ENCODE measurements at regions not wholly inside any gene's neighbourhood (a gene's known extent, or its start where the extent isn't known, plus 50 kb on each side); places are given as distances from the start of the nearest gene placed in this dataset.
A peak's percentile ranks its signal among the peaks of the same experiment; 100 is the strongest.

GRCh38 chr7:37546677-37547076, 98.0 kb upstream of the ELMO1 start:
- Histone ChIP-seq H3K79me2 (replicated peaks; ENCODE audit: insufficient read depth) (no peaks in the 10 kb centered on the region), H3F3A (replicated peaks; ENCODE audit: low read depth) (no peaks in the 10 kb centered on the region), H3K4me3 (no peak overlapping the region), H3K4me2 (no peak overlapping the region), H2AFZ (peak overlapping the region; percentile 76), H3K27me3 (ENCODE audit: insufficient read depth) (no peaks in the 10 kb centered on the region), H3K9me2 (ENCODE audit: insufficient read depth) (0 out of 2 replicates have a peak, but pooled peaks cover 4% of the 10 kb centered on the region), H3K27ac (ENCODE audit: low read depth) (no peak overlapping the region), H3K36me3 (ENCODE audit: insufficient read depth) (no peaks in the 10 kb centered on the region), H4K20me1 (replicated peaks; ENCODE audit: insufficient read depth) (no peaks in the 10 kb centered on the region), H3K4me1 (ENCODE audit: insufficient read depth) (no peaks in the 10 kb centered on the region)
- Mint-ChIP-seq H3K27ac (no peak overlapping the region), H3K36me3 (ENCODE audit: low read depth) (no peaks in the 10 kb centered on the region), H3K9me3 (no peaks in the 10 kb centered on the region), H3K4me1 (peaks cover 2% of the 10 kb centered on the region; the same call in 2 of the 3 replicates), H3K4me3 (no peak overlapping the region), H3K27me3 (ENCODE audit: insufficient read depth, low read depth, poor library complexity) (no peaks in the 10 kb centered on the region)
- no peak for ATAC-seq
- no peak for DNase-seq (ENCODE audit: low spot score)
- TF ChIP-seq ZNF331 (CRISPR knock-in tag; IDR thresholded peaks at IDR 0.05; ENCODE audit: low read depth) = no peak
- TF ChIP-seq EZH2 (IDR thresholded peaks at IDR 0.05; ENCODE audit: low read depth, unreplicated experiment) = no peak
- no peak for TF ChIP-seq ETS1 (IDR thresholded peaks at IDR 0.05)
- TF ChIP-seq ZNF114 (CRISPR knock-in tag; IDR thresholded peaks at IDR 0.05) = no peak
- TF ChIP-seq EZH2phosphoT487 (IDR thresholded peaks at IDR 0.05; ENCODE audit: unreplicated experiment) = no peak
- TF ChIP-seq CREB1 (CRISPR knock-in tag; IDR thresholded peaks at IDR 0.05; ENCODE audit: low read depth) = no peak
- TF ChIP-seq NANOG (IDR thresholded peaks at IDR 0.05; ENCODE audit: borderline replicate concordance) = no peak
- TF ChIP-seq STAT1 (IDR thresholded peaks at IDR 0.05; ENCODE audit: unreplicated experiment) = no peak
- no peak for TF ChIP-seq JUNB (IDR thresholded peaks at IDR 0.05; ENCODE audit: unreplicated experiment)
- no peak for TF ChIP-seq CTCF (conservative IDR thresholded peaks at IDR 0.05; ENCODE audit: low read depth in 2 of 2)

- Mint-ChIP-seq H3K4me1 (peaks cover 14% of the 10 kb centered on the region), H3K4me3 (no peak overlapping the region), H3K36me3 (ENCODE audit: low read depth) (no peaks in the 10 kb centered on the region), H3K27ac (no peak overlapping the region), H3K27me3 (ENCODE audit: insufficient read depth, low read depth, poor library complexity) (no peaks in the 10 kb centered on the region), H3K9me3 (no peaks in the 10 kb centered on the region)
- H3K36me3 ChIP-seq (ENCODE audit: insufficient read depth) = no peaks in the 10 kb centered on the region
- no peak overlapping the region for H3K4me3 ChIP-seq
- no peak for ATAC-seq
- no peak for DNase-seq (ENCODE audit: low spot score)
- H3K4me1 ChIP-seq (ENCODE audit: insufficient read depth) = peaks cover 4% of the 10 kb centered on the region; the same call in 1 of the 2 replicates
- H3K27ac ChIP-seq (ENCODE audit: low read depth) = no peak overlapping the region
- 0 out of 2 replicates have a peak, but pooled peaks cover 4% of the 10 kb centered on the region for H3K9me2 ChIP-seq (ENCODE audit: insufficient read depth)
- H2AFZ ChIP-seq = 0 out of 2 replicates have a peak overlapping the region, but pooled peaks have one; percentile 52
- H3K79me2 ChIP-seq (replicated peaks; ENCODE audit: insufficient read depth) = no peaks in the 10 kb centered on the region
- no peaks in the 10 kb centered on the region for H3F3A ChIP-seq (replicated peaks; ENCODE audit: low read depth)
- no peaks in the 10 kb centered on the region for H4K20me1 ChIP-seq (replicated peaks; ENCODE audit: insufficient read depth)
- H3K27me3 ChIP-seq (ENCODE audit: insufficient read depth) = no peaks in the 10 kb centered on the region
- no peak overlapping the region for H3K4me2 ChIP-seq
- TF ChIP-seq NANOG (IDR thresholded peaks at IDR 0.05; ENCODE audit: borderline replicate concordance) (no peak), EZH2 (IDR thresholded peaks at IDR 0.05; ENCODE audit: low read depth, unreplicated experiment) (no peak), ETS1 (IDR thresholded peaks at IDR 0.05) (no peak), ZNF114 (CRISPR knock-in tag; IDR thresholded peaks at IDR 0.05) (no peak), CTCF (conservative IDR thresholded peaks at IDR 0.05; ENCODE audit: low read depth in 2 of 2) (no peak), EZH2phosphoT487 (IDR thresholded peaks at IDR 0.05; ENCODE audit: unreplicated experiment) (no peak), ZNF331 (CRISPR knock-in tag; IDR thresholded peaks at IDR 0.05; ENCODE audit: low read depth) (no peak), STAT1 (IDR thresholded peaks at IDR 0.05; ENCODE audit: unreplicated experiment) (no peak)
Observed at GRCh38 chr7:37549076-37549931, 100.6 kb upstream of the ELMO1 start.
